ENCODE measurements at regions not wholly inside any gene's neighbourhood (a gene's known extent, or its start where the extent isn't known, plus 50 kb on each side); places are given as distances from the start of the nearest gene placed in this dataset.

DNA sequence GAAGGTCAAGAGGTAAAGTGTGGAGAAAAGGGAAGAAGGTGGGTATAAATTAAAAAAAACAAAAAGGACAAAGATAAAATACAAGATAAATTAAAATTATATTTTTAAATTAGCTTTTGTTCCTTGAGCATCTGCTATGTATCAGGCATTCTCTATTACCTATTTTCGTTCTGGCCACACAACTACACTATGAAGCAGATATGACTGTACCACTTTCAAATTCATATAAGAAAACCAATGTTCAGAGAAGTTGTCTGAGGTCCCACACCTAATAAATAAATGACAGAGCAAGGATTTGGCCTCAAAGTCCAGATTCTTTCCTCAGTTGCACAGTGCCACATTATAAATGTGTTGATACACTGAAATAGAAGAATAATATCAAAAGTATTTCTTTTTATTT is 103.8 kb upstream of the PCDH15 start:
- ChIA-PET POLR2A (ENCODE audit: partially characterized antibody) (no interaction called here), CTCF (ENCODE audit: partially characterized antibody) (no interaction called here)
- no peak for DNase-seq
- no peaks in the 10 kb centered on the region for H3K4me1 ChIP-seq (ENCODE audit: insufficient read depth, low read length)
- H3K4me3 ChIP-seq (ENCODE audit: low read length in 2 of 2): no peak overlapping the region
- no peak overlapping the region for H3K27ac ChIP-seq (ENCODE audit: low read depth, low read length)
- no peaks in the 10 kb centered on the region for H3K36me3 ChIP-seq (ENCODE audit: insufficient read depth, low read length)
- no peak overlapping the region for H3K4me3 Mint-ChIP-seq
- no peaks in the 10 kb centered on the region for H3K9me3 ChIP-seq (ENCODE audit: control insufficient read depth in 1 of 2, low read length in 2 of 2)
- H3K27me3 Mint-ChIP-seq: no peaks in the 10 kb centered on the region
- intact Hi-C loops (cut with micrococcal nuclease): no loop called here
- H3K9me3 Mint-ChIP-seq: peaks cover 0 to 8% (median 4%) of the 10 kb centered on the region in 8 donors
- no peaks in the 10 kb centered on the region for H3K4me1 Mint-ChIP-seq
- H3K27me3 ChIP-seq (ENCODE audit: insufficient read depth, low read length): no peaks in the 10 kb centered on the region
- no peak overlapping the region for H3K27ac Mint-ChIP-seq
- H3K36me3 Mint-ChIP-seq: no peaks in the 10 kb centered on the region

DNA sequence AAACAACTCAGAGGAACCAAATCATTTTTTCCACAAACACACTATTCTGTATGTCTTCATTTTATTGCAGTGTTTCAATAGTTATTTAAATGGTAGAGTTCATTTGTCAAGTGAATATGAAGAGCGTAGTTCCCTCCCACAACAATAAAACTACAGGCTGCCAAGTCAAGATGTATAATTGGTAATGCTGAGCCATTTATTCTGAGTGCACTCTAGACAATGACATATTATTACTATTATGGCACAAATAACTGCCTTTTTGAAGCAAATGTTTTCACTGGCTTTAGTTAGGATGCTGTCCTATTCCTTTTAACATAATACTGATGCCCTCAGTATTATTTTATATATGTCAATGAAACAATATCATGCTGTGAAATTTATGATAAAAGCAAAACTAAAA is 102.7 kb upstream of the PCDH15 start:
- H3K36me3 Mint-ChIP-seq: no peaks in the 10 kb centered on the region
- POLR2A ChIA-PET (ENCODE audit: partially characterized antibody): no interaction called here
- peaks cover 0 to 9% (median 3%) of the 10 kb centered on the region in 8 donors for H3K9me3 Mint-ChIP-seq
- H3K4me3 ChIP-seq (ENCODE audit: low read length in 2 of 2): no peak overlapping the region
- no peaks in the 10 kb centered on the region for H3K9me3 ChIP-seq (ENCODE audit: control insufficient read depth in 1 of 2, low read length in 2 of 2)
- no peak overlapping the region for H3K27ac Mint-ChIP-seq
- H3K4me1 Mint-ChIP-seq: no peaks in the 10 kb centered on the region
- CTCF ChIA-PET (ENCODE audit: partially characterized antibody): no interaction called here
- H3K27me3 Mint-ChIP-seq: no peaks in the 10 kb centered on the region
- no peaks in the 10 kb centered on the region for H3K27me3 ChIP-seq (ENCODE audit: insufficient read depth, low read length)
- H3K4me1 ChIP-seq (ENCODE audit: insufficient read depth, low read length): no peaks in the 10 kb centered on the region
- no peak for DNase-seq
- intact Hi-C loops (cut with micrococcal nuclease): no loop called here
- no peak overlapping the region for H3K27ac ChIP-seq (ENCODE audit: low read depth, low read length)
- no peak overlapping the region for H3K4me3 Mint-ChIP-seq
- H3K36me3 ChIP-seq (ENCODE audit: insufficient read depth, low read length): no peaks in the 10 kb centered on the region

DNA sequence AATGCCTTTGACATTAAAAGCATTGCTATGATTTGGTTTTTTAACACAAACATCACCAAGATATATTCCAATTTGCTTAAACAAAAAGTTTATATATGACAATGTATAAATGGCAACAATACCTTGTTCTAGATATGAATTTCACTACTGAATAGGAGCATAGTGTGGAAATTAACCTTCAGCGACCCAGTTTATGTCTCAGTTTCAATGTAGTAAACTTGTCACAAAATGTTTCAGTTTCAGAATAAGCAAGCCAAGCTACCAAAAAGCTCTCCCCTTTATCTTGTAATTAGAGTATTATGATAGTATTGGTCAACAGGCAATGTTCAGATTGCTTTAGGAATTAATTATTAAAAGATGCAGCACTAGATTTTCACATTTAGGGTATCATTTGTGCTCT is 99.6 kb upstream of the PCDH15 start:
- intact Hi-C loops (cut with micrococcal nuclease): no loop called here
- H3K27ac Mint-ChIP-seq: no peak overlapping the region
- no peaks in the 10 kb centered on the region for H3K27me3 ChIP-seq (ENCODE audit: insufficient read depth, low read length)
- no peaks in the 10 kb centered on the region for H3K36me3 ChIP-seq (ENCODE audit: insufficient read depth, low read length)
- no peak overlapping the region for H3K4me3 Mint-ChIP-seq
- no peaks in the 10 kb centered on the region for H3K4me1 Mint-ChIP-seq
- CTCF ChIA-PET (ENCODE audit: partially characterized antibody): no interaction called here
- no peaks in the 10 kb centered on the region for H3K36me3 Mint-ChIP-seq
- POLR2A ChIA-PET (ENCODE audit: partially characterized antibody): no interaction called here
- H3K27ac ChIP-seq (ENCODE audit: low read depth, low read length): no peak overlapping the region
- peaks cover 0 to 10% (median 2%) of the 10 kb centered on the region in 8 donors for H3K9me3 Mint-ChIP-seq
- DNase-seq: no peak
- no peaks in the 10 kb centered on the region for H3K4me1 ChIP-seq (ENCODE audit: insufficient read depth, low read length)
- no peaks in the 10 kb centered on the region for H3K9me3 ChIP-seq (ENCODE audit: control insufficient read depth in 1 of 2, low read length in 2 of 2)
- H3K27me3 Mint-ChIP-seq: no peaks in the 10 kb centered on the region
- no peak overlapping the region for H3K4me3 ChIP-seq (ENCODE audit: low read length in 2 of 2)

DNA sequence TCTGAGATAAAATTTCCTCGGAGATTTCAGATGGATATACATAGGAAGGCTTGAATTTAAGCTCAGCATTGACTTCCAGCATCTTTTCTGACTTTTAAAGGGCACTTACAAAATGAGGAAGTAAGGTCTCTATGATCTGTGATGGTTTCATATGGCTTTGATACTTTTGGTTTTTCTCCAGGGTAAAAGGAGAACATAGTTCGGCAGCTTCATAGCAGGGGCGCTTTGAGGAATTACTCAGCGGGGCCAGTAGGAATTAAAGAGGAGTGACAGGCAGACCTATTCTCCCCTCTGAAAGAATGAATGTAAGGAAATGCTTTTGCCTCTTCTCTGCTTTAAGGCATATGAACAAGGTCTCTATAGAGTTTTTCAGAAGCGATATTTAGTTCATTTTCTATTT is 80.0 kb upstream of the PCDH15 start:
- Mint-ChIP-seq H3K27ac (no peak overlapping the region), H3K27me3 (no peaks in the 10 kb centered on the region), H3K4me3 (no peak overlapping the region), H3K9me3 (peaks cover 0 to 9% (median 3%) of the 10 kb centered on the region in 8 donors), H3K4me1 (no peaks in the 10 kb centered on the region), H3K36me3 (no peaks in the 10 kb centered on the region)
- H3K36me3 ChIP-seq (ENCODE audit: insufficient read depth, low read length): no peaks in the 10 kb centered on the region
- H3K27ac ChIP-seq (ENCODE audit: low read depth, low read length): no peak overlapping the region
- no peaks in the 10 kb centered on the region for H3K27me3 ChIP-seq (ENCODE audit: insufficient read depth, low read length)
- intact Hi-C loops (cut with micrococcal nuclease): no loop called here
- POLR2A ChIA-PET (ENCODE audit: partially characterized antibody): no interaction called here
- H3K4me1 ChIP-seq (ENCODE audit: insufficient read depth, low read length): no peaks in the 10 kb centered on the region
- DNase-seq: no peak
- CTCF ChIA-PET (ENCODE audit: partially characterized antibody): no interaction called here
- H3K4me3 ChIP-seq (ENCODE audit: low read length in 2 of 2): no peak overlapping the region
- H3K9me3 ChIP-seq (ENCODE audit: control insufficient read depth in 1 of 2, low read length in 2 of 2): no peaks in the 10 kb centered on the region

DNA sequence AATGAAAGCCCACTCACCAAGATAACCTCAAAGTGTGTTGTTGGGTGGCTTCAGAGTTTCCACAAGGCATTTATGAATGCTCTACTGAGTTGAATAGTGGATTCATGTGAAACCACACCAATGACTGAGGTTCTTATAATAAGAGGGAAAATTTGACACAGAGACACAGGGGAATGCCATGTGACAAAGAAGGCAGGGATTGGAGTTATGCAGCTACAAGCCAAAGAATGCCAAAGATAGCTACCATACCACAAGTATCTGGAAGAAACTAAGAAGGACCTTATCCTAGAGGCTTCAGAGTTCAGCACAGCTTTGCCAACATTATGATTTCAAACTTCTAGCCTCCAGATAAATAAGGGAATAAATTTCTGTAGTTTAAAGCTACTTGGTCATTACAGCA is 68.0 kb upstream of the PCDH15 start:
- no peak for DNase-seq
- Histone ChIP-seq H3K9me3 (ENCODE audit: control insufficient read depth in 1 of 2, low read length in 2 of 2) (no peaks in the 10 kb centered on the region), H3K4me1 (ENCODE audit: insufficient read depth, low read length) (no peaks in the 10 kb centered on the region), H3K27me3 (ENCODE audit: insufficient read depth, low read length) (no peaks in the 10 kb centered on the region), H3K27ac (ENCODE audit: low read depth, low read length) (no peak overlapping the region), H3K36me3 (ENCODE audit: insufficient read depth, low read length) (no peaks in the 10 kb centered on the region), H3K4me3 (ENCODE audit: low read length in 2 of 2) (no peak overlapping the region)
- no peaks in the 10 kb centered on the region for H3K36me3 Mint-ChIP-seq
- no peaks in the 10 kb centered on the region for H3K27me3 Mint-ChIP-seq
- intact Hi-C loops (cut with micrococcal nuclease): no loop called here
- no peak overlapping the region for H3K27ac Mint-ChIP-seq
- H3K9me3 Mint-ChIP-seq: peaks cover 0 to 15% (median 7%) of the 10 kb centered on the region in 8 donors
- no peaks in the 10 kb centered on the region for H3K4me1 Mint-ChIP-seq
- CTCF ChIA-PET (ENCODE audit: partially characterized antibody): no interaction called here
- POLR2A ChIA-PET (ENCODE audit: partially characterized antibody): no interaction called here
- H3K4me3 Mint-ChIP-seq: no peak overlapping the region

DNA sequence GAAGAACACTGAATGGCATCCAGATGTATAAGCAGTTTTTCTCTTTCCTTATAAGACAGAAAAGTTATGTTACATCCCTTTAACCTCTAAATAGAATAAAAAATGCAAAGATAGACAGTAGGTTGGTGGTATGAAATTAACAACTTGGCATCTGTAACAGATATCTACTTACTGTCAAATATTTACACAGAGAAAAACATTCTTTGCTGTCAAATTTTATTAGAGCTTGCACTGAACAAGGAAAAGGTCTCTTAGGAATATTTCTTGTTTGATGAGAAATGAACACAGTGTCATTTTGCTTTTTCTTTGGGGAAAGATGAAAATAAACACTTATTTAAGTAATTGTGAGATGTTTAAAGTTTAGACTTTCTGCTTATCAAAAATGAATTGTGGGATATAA is 65.6 kb upstream of the PCDH15 start:
- no peak overlapping the region for H3K27ac Mint-ChIP-seq
- H3K36me3 Mint-ChIP-seq: no peaks in the 10 kb centered on the region
- ChIA-PET CTCF (ENCODE audit: partially characterized antibody) (no interaction called here), POLR2A (ENCODE audit: partially characterized antibody) (no interaction called here)
- no peaks in the 10 kb centered on the region for H3K27me3 Mint-ChIP-seq
- no peak for DNase-seq
- H3K36me3 ChIP-seq (ENCODE audit: insufficient read depth, low read length): no peaks in the 10 kb centered on the region
- intact Hi-C loops (cut with micrococcal nuclease): no loop called here
- H3K4me1 Mint-ChIP-seq: no peaks in the 10 kb centered on the region
- no peak overlapping the region for H3K27ac ChIP-seq (ENCODE audit: low read depth, low read length)
- no peaks in the 10 kb centered on the region for H3K27me3 ChIP-seq (ENCODE audit: insufficient read depth, low read length)
- no peaks in the 10 kb centered on the region for H3K4me1 ChIP-seq (ENCODE audit: insufficient read depth, low read length)
- no peak overlapping the region for H3K4me3 ChIP-seq (ENCODE audit: low read length in 2 of 2)
- H3K9me3 Mint-ChIP-seq: peaks cover 0 to 16% (median 6%) of the 10 kb centered on the region in 8 donors
- H3K4me3 Mint-ChIP-seq: no peak overlapping the region
- H3K9me3 ChIP-seq (ENCODE audit: control insufficient read depth in 1 of 2, low read length in 2 of 2): no peaks in the 10 kb centered on the region

DNA sequence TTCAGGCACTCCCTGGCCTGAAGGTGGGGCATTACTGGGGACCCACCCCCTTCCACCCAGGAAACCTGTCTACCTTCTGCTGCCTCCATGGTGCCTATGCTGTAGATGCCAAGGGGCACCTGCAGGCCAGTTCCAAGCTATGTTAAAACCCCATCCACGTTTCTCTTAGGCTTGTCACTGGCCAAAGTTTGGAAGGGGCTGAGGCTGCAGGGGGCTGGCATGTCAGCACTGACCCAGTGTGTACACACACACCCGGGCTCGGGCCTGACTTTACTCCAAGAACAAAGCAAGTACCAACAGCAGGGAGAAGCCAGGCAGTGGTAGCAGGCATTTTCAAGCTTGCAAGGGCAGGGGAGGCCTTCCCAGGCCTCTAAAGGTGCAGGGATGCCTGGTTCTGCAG is 53.8 kb upstream of the PCDH15 start:
- no peaks in the 10 kb centered on the region for H3K27me3 Mint-ChIP-seq
- ChIA-PET CTCF (ENCODE audit: partially characterized antibody) (no interaction called here), POLR2A (ENCODE audit: partially characterized antibody) (no interaction called here)
- no peak overlapping the region for H3K27ac Mint-ChIP-seq
- Histone ChIP-seq H3K4me1 (ENCODE audit: insufficient read depth, low read length) (no peaks in the 10 kb centered on the region), H3K27me3 (ENCODE audit: insufficient read depth, low read length) (no peaks in the 10 kb centered on the region), H3K9me3 (ENCODE audit: control insufficient read depth in 1 of 2, low read length in 2 of 2) (peaks cover 0 to 3% of the 10 kb centered on the region in 2 donors), H3K36me3 (ENCODE audit: insufficient read depth, low read length) (no peaks in the 10 kb centered on the region), H3K27ac (ENCODE audit: low read depth, low read length) (no peak overlapping the region), H3K4me3 (ENCODE audit: low read length in 2 of 2) (no peak overlapping the region)
- H3K36me3 Mint-ChIP-seq: no peaks in the 10 kb centered on the region
- peaks cover 0 to 13% (median 3%) of the 10 kb centered on the region in 8 donors for H3K9me3 Mint-ChIP-seq
- H3K4me1 Mint-ChIP-seq: no peaks in the 10 kb centered on the region
- no peak for DNase-seq
- H3K4me3 Mint-ChIP-seq: no peak overlapping the region
- intact Hi-C loops (cut with micrococcal nuclease): no loop called here

DNA sequence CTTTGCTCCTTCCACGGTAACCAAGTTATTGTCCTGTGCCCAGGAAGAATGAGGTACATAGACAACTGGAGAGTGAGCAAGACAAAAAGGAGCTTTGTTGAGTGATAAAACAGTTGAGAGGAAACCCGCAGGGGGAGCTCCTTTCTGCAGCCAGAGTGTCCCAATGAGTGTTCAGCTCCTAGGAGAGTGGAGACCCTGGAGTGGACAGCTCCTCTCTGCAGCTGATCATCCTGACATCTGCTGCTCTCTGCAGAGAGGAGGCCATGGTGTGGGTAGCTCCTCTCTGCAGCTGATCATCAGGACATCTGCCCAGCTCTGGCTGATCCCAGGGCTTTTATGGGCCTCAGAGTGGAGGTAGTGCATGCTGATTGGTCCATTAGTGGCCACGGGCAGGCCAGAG is 53.4 kb upstream of the PCDH15 start:
- no peak overlapping the region for H3K27ac ChIP-seq (ENCODE audit: low read depth, low read length)
- peaks cover 0 to 3% of the 10 kb centered on the region in 2 donors for H3K9me3 ChIP-seq (ENCODE audit: control insufficient read depth in 1 of 2, low read length in 2 of 2)
- Mint-ChIP-seq H3K27ac (no peak overlapping the region), H3K4me3 (no peak overlapping the region), H3K4me1 (no peaks in the 10 kb centered on the region), H3K27me3 (no peaks in the 10 kb centered on the region), H3K9me3 (peaks cover 0 to 11% (median 3%) of the 10 kb centered on the region in 8 donors), H3K36me3 (no peaks in the 10 kb centered on the region)
- CTCF ChIA-PET (ENCODE audit: partially characterized antibody): no interaction called here
- H3K27me3 ChIP-seq (ENCODE audit: insufficient read depth, low read length): no peaks in the 10 kb centered on the region
- intact Hi-C loops (cut with micrococcal nuclease): no loop called here
- H3K4me1 ChIP-seq (ENCODE audit: insufficient read depth, low read length): no peaks in the 10 kb centered on the region
- POLR2A ChIA-PET (ENCODE audit: partially characterized antibody): no interaction called here
- H3K36me3 ChIP-seq (ENCODE audit: insufficient read depth, low read length): no peaks in the 10 kb centered on the region
- no peak for DNase-seq
- H3K4me3 ChIP-seq (ENCODE audit: low read length in 2 of 2): no peak overlapping the region
